IMR-90 (cell line): ENCODE measurements at regions not wholly inside any gene's neighbourhood (a gene's known extent, or its start where the extent isn't known, plus 50 kb on each side); places are given as distances from the start of the nearest gene placed in this dataset.

Experiments
- CEBPB ChIP-seq: IDR thresholded peaks from 2 replicates; pipeline ENCODE4 v1.6.1; 2012; ENCODE audit warnings: low read depth, low read length, improper control_type of control experiment
- CTCF ChIP-seq: conservative IDR thresholded peaks from 2 replicates; pipeline ENCODE4 v1.5.1; 2012; ENCODE audit warnings: mild to moderate bottlenecking, low read depth, low read length, improper control_type of control experiment
- MAZ ChIP-seq: IDR thresholded peaks from 2 replicates; pipeline ENCODE4 v1.6.1; 2012; ENCODE audit warnings: low read depth, mild to moderate bottlenecking, low read length, improper control_type of control experiment, moderate library complexity, borderline replicate concordance
- POLR2A ChIP-seq: IDR thresholded peaks from 2 replicates; pipeline ENCODE4 v1.6.1; 2012; ENCODE audit warnings: mild to moderate bottlenecking, low read depth, low read length
- RAD21 ChIP-seq: IDR thresholded peaks from 2 replicates; pipeline ENCODE4 v1.6.1; 2012; ENCODE audit warnings: low read length, improper control_type of control experiment
- SMC3 ChIP-seq: fragments of 150-350 bp; IDR thresholded peaks from 2 replicates; pipeline ENCODE4 v1.6.1; 2016; ENCODE audit warnings: low read depth, mild to moderate bottlenecking, antibody characterized with exemption, low read length, moderate library complexity
- TF ChIP-seq, protein P1 (sequence below): fragments of 150-350 bp; IDR thresholded peaks from 2 replicates; pipeline ENCODE4 v1.6.1; 2017; ENCODE audit warnings: mild to moderate bottlenecking, antibody characterized with exemption, low read length, low read depth

- TF ChIP-seq SMC3 (no peak), CEBPB (no peak), CTCF (no peak), POLR2A (no peak), MAZ (no peak), RAD21 (no peak)
- TF ChIP-seq, protein P1, sequence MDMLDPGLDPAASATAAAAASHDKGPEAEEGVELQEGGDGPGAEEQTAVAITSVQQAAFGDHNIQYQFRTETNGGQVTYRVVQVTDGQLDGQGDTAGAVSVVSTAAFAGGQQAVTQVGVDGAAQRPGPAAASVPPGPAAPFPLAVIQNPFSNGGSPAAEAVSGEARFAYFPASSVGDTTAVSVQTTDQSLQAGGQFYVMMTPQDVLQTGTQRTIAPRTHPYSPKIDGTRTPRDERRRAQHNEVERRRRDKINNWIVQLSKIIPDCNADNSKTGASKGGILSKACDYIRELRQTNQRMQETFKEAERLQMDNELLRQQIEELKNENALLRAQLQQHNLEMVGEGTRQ = no peak
These were observed 53.2 kb upstream of the ALX4 start for GRCh38 chr11:44363116-44363515.
